DOHH2 (cell line): ENCODE measurements at regions not wholly inside any gene's neighbourhood (a gene's known extent, or its start where the extent isn't known, plus 50 kb on each side); places are given as distances from the start of the nearest gene placed in this dataset.

Experiments
- CTCF ChIP-seq: fragments of 200-600 bp; sonication (generic); IDR thresholded peaks from one replicate; pipeline ENCODE4 v1.5.1; 2014; ENCODE audit warnings: antibody characterized with exemption, mild to moderate bottlenecking, low read depth, low read length; ENCODE audit not compliant: poor library complexity, severe bottlenecking
- EZH2phosphoT487 ChIP-seq: fragments of 200-600 bp; sonication (generic); IDR thresholded peaks from 2 replicates; pipeline ENCODE4 v1.6.1; 2017; ENCODE audit warnings: borderline replicate concordance, mild to moderate bottlenecking, antibody characterized with exemption, low read length, moderate library complexity, mixed read lengths

- TF ChIP-seq EZH2phosphoT487 (no peak), CTCF (no peak)
Observed at GRCh38 chr14:23828616-23829015, 125.0 kb upstream of the DHRS4 start.
